ENCODE measurements at regions not wholly inside any gene's neighbourhood (a gene's known extent, or its start where the extent isn't known, plus 50 kb on each side); places are given as distances from the start of the nearest gene placed in this dataset.

- no peak for TF ChIP-seq CTCF (IDR thresholded peaks at IDR 0.05; ENCODE audit: low read length)
- H3K4me1 ChIP-seq (ENCODE audit: low read length), result no peaks in the 10 kb centered on the region
- DNase-seq, result no peak
- no peaks in the 10 kb centered on the region for H3K9me3 ChIP-seq (replicated peaks; ENCODE audit: insufficient read depth, low read length)
- H2AFZ ChIP-seq (ENCODE audit: low read length), result no peak overlapping the region
- no peaks in the 10 kb centered on the region for H4K20me1 ChIP-seq (ENCODE audit: insufficient read depth, low read length)
- H3K4me3 ChIP-seq (ENCODE audit: low read length), result no peak overlapping the region
- H3K4me2 ChIP-seq (ENCODE audit: low read depth, low read length), result no peak overlapping the region
- no peaks in the 10 kb centered on the region for H3K27me3 ChIP-seq (replicated peaks; ENCODE audit: insufficient read depth, low read length)
- H3F3A ChIP-seq (ENCODE audit: insufficient read depth, low read length), result no peaks in the 10 kb centered on the region
- no peaks in the 10 kb centered on the region for H3K9me2 ChIP-seq (replicated peaks; ENCODE audit: insufficient read depth, low read length)
- H3K9ac ChIP-seq (ENCODE audit: low read length), result no peak overlapping the region
- no peak overlapping the region for H3K27ac ChIP-seq (ENCODE audit: low read length)
- H3K36me3 ChIP-seq (replicated peaks; ENCODE audit: insufficient read depth, low read length), result no peaks in the 10 kb centered on the region
- H3K79me2 ChIP-seq (ENCODE audit: low read length), result no peaks in the 10 kb centered on the region
Measured at GRCh38 chr15:62617741-62618140, 424.8 kb upstream of the TPM1 start.

- Histone ChIP-seq H3K9ac (ENCODE audit: low read length) (no peak overlapping the region), H3K27me3 (replicated peaks; ENCODE audit: insufficient read depth, low read length) (no peaks in the 10 kb centered on the region), H3K9me2 (replicated peaks; ENCODE audit: insufficient read depth, low read length) (no peaks in the 10 kb centered on the region; the same call in 1 of the 2 replicates), H3K9me3 (replicated peaks; ENCODE audit: insufficient read depth, low read length) (no peaks in the 10 kb centered on the region), H3K4me2 (ENCODE audit: low read depth, low read length) (no peak overlapping the region), H2AFZ (ENCODE audit: low read length) (no peak overlapping the region), H3K4me3 (ENCODE audit: low read length) (no peak overlapping the region), H3F3A (ENCODE audit: insufficient read depth, low read length) (no peaks in the 10 kb centered on the region), H3K4me1 (ENCODE audit: low read length) (no peaks in the 10 kb centered on the region), H3K79me2 (ENCODE audit: low read length) (no peaks in the 10 kb centered on the region), H3K36me3 (replicated peaks; ENCODE audit: insufficient read depth, low read length) (no peaks in the 10 kb centered on the region), H3K27ac (ENCODE audit: low read length) (no peak overlapping the region), H4K20me1 (ENCODE audit: insufficient read depth, low read length) (no peaks in the 10 kb centered on the region)
- TF ChIP-seq EZH2phosphoT487 (IDR thresholded peaks at IDR 0.05; ENCODE audit: low read length) (no peak), EZH2 (optimal IDR thresholded peaks at IDR 0.05; ENCODE audit: low read depth, low read length) (no peak), CTCF (IDR thresholded peaks at IDR 0.05; ENCODE audit: low read length) (no peak)
- no peak for DNase-seq
Measured at GRCh38 chr15:62618432-62618831, 424.1 kb upstream of the TPM1 start.

GRCh38 chr15:62618846-62619504, 423.6 kb upstream of the TPM1 start:
- Histone ChIP-seq H3K9ac (ENCODE audit: low read length) (no peak overlapping the region), H3K9me2 (replicated peaks; ENCODE audit: insufficient read depth, low read length) (no peaks in the 10 kb centered on the region; the same call in 1 of the 2 replicates), H3K4me3 (ENCODE audit: low read length) (no peak overlapping the region), H2AFZ (ENCODE audit: low read length) (no peak overlapping the region), H3K79me2 (ENCODE audit: low read length) (no peaks in the 10 kb centered on the region), H4K20me1 (ENCODE audit: insufficient read depth, low read length) (no peaks in the 10 kb centered on the region), H3K36me3 (replicated peaks; ENCODE audit: insufficient read depth, low read length) (no peaks in the 10 kb centered on the region), H3F3A (ENCODE audit: insufficient read depth, low read length) (no peaks in the 10 kb centered on the region), H3K4me1 (ENCODE audit: low read length) (no peaks in the 10 kb centered on the region), H3K9me3 (replicated peaks; ENCODE audit: insufficient read depth, low read length) (no peaks in the 10 kb centered on the region), H3K4me2 (ENCODE audit: low read depth, low read length) (no peak overlapping the region), H3K27ac (ENCODE audit: low read length) (no peak overlapping the region), H3K27me3 (replicated peaks; ENCODE audit: insufficient read depth, low read length) (no peaks in the 10 kb centered on the region)
- no peak for TF ChIP-seq EZH2 (optimal IDR thresholded peaks at IDR 0.05; ENCODE audit: low read depth, low read length)
- TF ChIP-seq EZH2phosphoT487 (IDR thresholded peaks at IDR 0.05; ENCODE audit: low read length), result no peak
- no peak for TF ChIP-seq CTCF (IDR thresholded peaks at IDR 0.05; ENCODE audit: low read length)
- DNase-seq, result no peak

Measured in MM.1S (cell line).